Caco-2 (cell line): ENCODE measurements at regions not wholly inside any gene's neighbourhood (a gene's known extent, or its start where the extent isn't known, plus 50 kb on each side); places are given as distances from the start of the nearest gene placed in this dataset.
"Not testable (repeated sequence)": the region's sequence is repeated elsewhere in the genome, so short reads cannot be mapped to it uniquely, and the experiment has no call there.

Experiments used
- BruUV-seq: library from RNA; stranded (reverse); fragments of 400-500 nt; replicated peaks from 2 replicates; lab custom pipeline; 2021; lab: Mats Ljungman, UMichigan
- CTCF ChIA-PET: fragments of 300-600 bp; sonication (Branson Sonifier 250); formaldehyde crosslinking; loops from one replicate; lab custom pipeline; 2022; ENCODE audit warnings: antibody characterized with exemption; lab: Charles Lee
- POLR2A ChIA-PET: fragments of 300-600 bp; sonication (Branson Sonifier 250); formaldehyde crosslinking; loops from one replicate; lab custom pipeline; 2022; ENCODE audit warnings: antibody characterized with exemption; lab: Charles Lee
- DNase-seq, 2 experiments: peaks; one replicate each; pipeline versions ENCODE4 v3.0.0 to v3.0.0-alpha.2; 2020 to 2022
- H3K27me3 ChIP-seq: replicated peaks from 2 replicates; pipeline ENCODE4 v1.6.0; 2011; ENCODE audit warnings: low read length; ENCODE audit not compliant: control insufficient read depth, insufficient read depth
- H3K36me3 ChIP-seq: 2 replicates; pipeline ENCODE4 v1.5.1; 2011; ENCODE audit warnings: low read length; ENCODE audit not compliant: control insufficient read depth, insufficient read depth
- H3K4me1 ChIP-seq: fragments of 250-450 bp; sonication (Bioruptor Pico); 2 replicates; pipeline ENCODE4 v1.5.1; 2020; ENCODE audit warnings: mild to moderate bottlenecking
- H3K4me3 ChIP-seq: 2 replicates; pipeline ENCODE4 v1.5.1; 2011; ENCODE audit warnings: low read depth, mild to moderate bottlenecking, control low read depth, low read length
- H3K9me3 ChIP-seq: fragments of 250-450 bp; sonication (Bioruptor Pico); 2 replicates; pipeline ENCODE4 v1.5.1; 2020; ENCODE audit warnings: mild to moderate bottlenecking, moderate library complexity
- H3K27ac Mint-ChIP-seq: one replicate; pipeline ENCODE4 v1.8.0; 2022; ENCODE audit warnings: mixed read lengths; ENCODE audit not compliant: unreplicated experiment
- H3K27me3 Mint-ChIP-seq: one replicate; pipeline ENCODE4 v1.8.0; 2022; ENCODE audit warnings: mixed read lengths; ENCODE audit not compliant: insufficient read depth, unreplicated experiment
- H3K36me3 Mint-ChIP-seq: one replicate; pipeline ENCODE4 v1.8.0; 2022; ENCODE audit warnings: mild to moderate bottlenecking, mixed read lengths; ENCODE audit not compliant: insufficient read depth, unreplicated experiment
- H3K4me1 Mint-ChIP-seq: one replicate; pipeline ENCODE4 v1.8.0; 2022; ENCODE audit warnings: low read depth, mixed read lengths; ENCODE audit not compliant: unreplicated experiment
- H3K4me3 Mint-ChIP-seq: one replicate; pipeline ENCODE4 v1.8.0; 2022; ENCODE audit warnings: mild to moderate bottlenecking, moderate library complexity, mixed read lengths; ENCODE audit not compliant: unreplicated experiment
- H3K9me3 Mint-ChIP-seq: one replicate; pipeline ENCODE4 v1.8.0; 2022; ENCODE audit warnings: mixed read lengths; ENCODE audit not compliant: unreplicated experiment
- CTCF ChIP-seq, 2 experiments: fragments of 200-600 bp in 1 of 2; IDR thresholded peaks; 1 replicate in 1 of 2; 2 replicates in 1 of 2; pipeline versions ENCODE4 v1.5.1 to v1.8.0; 2011 to 2022; ENCODE audit warnings: antibody characterized with exemption in 1 of 2, control low read depth in 1 of 2, inconsistent platforms in 1 of 2, low read depth in 1 of 2, low read length in 1 of 2, mild to moderate bottlenecking in 1 of 2, moderate library complexity in 1 of 2; ENCODE audit not compliant: insufficient read depth in 1 of 2, severe bottlenecking in 1 of 2, unreplicated experiment in 1 of 2
- intact Hi-C: fragments of 100-400 bp; cut with micrococcal nuclease; formaldehyde crosslinking; loops from one replicate; pipeline ENCODE4 v1.10.0; 2022; ENCODE audit not compliant: unreplicated experiment

DNA sequence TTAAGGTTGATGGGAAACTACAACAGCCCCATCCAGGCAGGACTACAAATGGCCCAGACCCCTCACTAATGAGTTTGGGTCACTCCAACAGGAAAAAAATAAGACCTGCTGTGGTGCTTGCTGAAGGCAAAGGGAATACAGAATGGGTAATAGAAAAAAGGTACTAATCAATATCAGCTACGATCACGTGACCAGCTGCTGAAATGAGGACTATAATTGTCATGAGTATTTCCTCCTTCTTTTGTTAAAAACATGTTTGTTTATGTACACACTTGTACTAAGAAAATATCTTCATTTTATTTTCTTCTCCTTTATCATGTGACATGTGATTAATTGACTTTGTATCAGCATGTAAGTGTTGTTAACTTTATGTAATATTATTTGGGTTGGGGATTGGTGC lies 199.9 kb downstream of the GJA1 start:
- H3K27me3 Mint-ChIP-seq, result no peaks in the 10 kb centered on the region
- no peak for TF ChIP-seq CTCF (IDR thresholded peaks at IDR 0.05; ENCODE audit: insufficient read depth in 1 of 2, low read depth in 1 of 2, low read length in 1 of 2, severe bottlenecking in 1 of 2, unreplicated experiment in 1 of 2)
- POLR2A ChIA-PET, result no interaction called here
- CTCF ChIA-PET, result no interaction called here
- DNase-seq, result no peak
- Histone ChIP-seq H3K36me3 (no peaks in the 10 kb centered on the region), H3K27me3 (no peaks in the 10 kb centered on the region), H3K4me1 (peaks cover 6% of the 10 kb centered on the region; the same call in 1 of the 2 replicates), H3K4me3 (no peak overlapping the region), H3K9me3 (no peaks in the 10 kb centered on the region)
- H3K36me3 Mint-ChIP-seq, result no peaks in the 10 kb centered on the region
- no peak overlapping the region for H3K27ac Mint-ChIP-seq
- peaks cover 18% of the 10 kb centered on the region for H3K9me3 Mint-ChIP-seq
- no TSS peak for BruUV-seq
- H3K4me3 Mint-ChIP-seq, result no peak overlapping the region
- H3K4me1 Mint-ChIP-seq, result no peaks in the 10 kb centered on the region
- intact Hi-C loops, result no loop called here

DNA sequence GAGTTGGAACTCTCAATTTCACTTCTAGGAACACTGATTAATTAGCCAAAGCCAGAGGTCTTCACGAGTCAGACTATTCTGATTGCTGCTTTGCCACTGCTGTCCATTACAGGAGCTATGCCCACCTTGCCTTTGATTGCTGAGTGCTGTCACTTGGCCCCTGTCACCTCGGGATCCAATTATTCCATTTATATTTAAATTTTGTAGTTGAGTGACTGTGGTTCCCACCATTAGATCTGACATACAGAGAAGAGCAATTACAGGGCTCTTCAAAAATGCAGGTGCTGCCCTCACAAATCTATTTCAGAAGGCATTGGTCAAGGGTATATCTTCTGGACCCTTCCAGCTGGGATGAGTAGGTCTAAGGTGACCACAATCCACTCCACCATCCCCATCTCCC lies 200.8 kb downstream of the GJA1 start:
- H3K4me3 Mint-ChIP-seq, H3K4me3 ChIP-seq, CTCF ChIA-PET, H3K27me3 Mint-ChIP-seq, H3K4me1 ChIP-seq, POLR2A ChIA-PET, H3K27ac Mint-ChIP-seq, DNase-seq, H3K4me1 Mint-ChIP-seq, intact Hi-C loops, H3K27me3 ChIP-seq, H3K9me3 ChIP-seq, H3K36me3 ChIP-seq, BruUV-seq, H3K36me3 Mint-ChIP-seq: not testable (repeated sequence)
- peaks cover 18% of the 10 kb centered on the region for H3K9me3 Mint-ChIP-seq

GRCh38 chr6:121639021-121639420 lies 203.6 kb downstream of the GJA1 start:
- H3K4me3 ChIP-seq, result no peak overlapping the region
- no peaks in the 10 kb centered on the region for H3K36me3 ChIP-seq
- no peak for TF ChIP-seq CTCF (IDR thresholded peaks at IDR 0.05; ENCODE audit: insufficient read depth in 1 of 2, low read depth in 1 of 2, low read length in 1 of 2, severe bottlenecking in 1 of 2, unreplicated experiment in 1 of 2)
- H3K36me3 Mint-ChIP-seq, result no peaks in the 10 kb centered on the region
- H3K27ac Mint-ChIP-seq, result no peak overlapping the region
- peaks cover 18% of the 10 kb centered on the region for H3K9me3 Mint-ChIP-seq
- ChIA-PET CTCF (no interaction called here), POLR2A (no interaction called here)
- DNase-seq, result no peak
- no TSS peak for BruUV-seq
- no peaks in the 10 kb centered on the region for H3K27me3 ChIP-seq
- H3K9me3 ChIP-seq, result no peaks in the 10 kb centered on the region
- no peaks in the 10 kb centered on the region for H3K4me1 ChIP-seq
- intact Hi-C loops, result no loop called here
- no peaks in the 10 kb centered on the region for H3K4me1 Mint-ChIP-seq
- H3K4me3 Mint-ChIP-seq, result no peak overlapping the region
- H3K27me3 Mint-ChIP-seq, result no peaks in the 10 kb centered on the region

- ChIA-PET CTCF (no interaction called here), POLR2A (no interaction called here)
- no peaks in the 10 kb centered on the region for H3K27me3 Mint-ChIP-seq
- H3K4me1 Mint-ChIP-seq, result no peaks in the 10 kb centered on the region
- Histone ChIP-seq H3K4me3 (no peak overlapping the region), H3K27me3 (no peaks in the 10 kb centered on the region), H3K4me1 (no peaks in the 10 kb centered on the region), H3K36me3 (no peaks in the 10 kb centered on the region), H3K9me3 (no peaks in the 10 kb centered on the region)
- peaks cover 10% of the 10 kb centered on the region for H3K9me3 Mint-ChIP-seq
- no TSS peak for BruUV-seq
- no peak for DNase-seq
- H3K27ac Mint-ChIP-seq, result no peak overlapping the region
- H3K4me3 Mint-ChIP-seq, result no peak overlapping the region
- no peak for TF ChIP-seq CTCF (IDR thresholded peaks at IDR 0.05; ENCODE audit: insufficient read depth in 1 of 2, low read depth in 1 of 2, low read length in 1 of 2, severe bottlenecking in 1 of 2, unreplicated experiment in 1 of 2)
- intact Hi-C loops, result no loop called here
- no peaks in the 10 kb centered on the region for H3K36me3 Mint-ChIP-seq
These were observed 205.7 kb downstream of the GJA1 start for GRCh38 chr6:121641158-121641557.
